HG02840 (cell line): ENCODE measurements at regions not wholly inside any gene's neighbourhood (a gene's known extent, or its start where the extent isn't known, plus 50 kb on each side); places are given as distances from the start of the nearest gene placed in this dataset.
"Not testable (repeated sequence)": the region's sequence is repeated elsewhere in the genome, so short reads cannot be mapped to it uniquely, and the experiment has no call there.

Experiments used
- ATAC-seq: cut with Tn5 transposase; IDR thresholded peaks from one replicate; pipeline ENCODE4 v1.9.1; 2021; ENCODE audit warnings: mild to moderate bottlenecking, moderate library complexity, moderate number of reproducible peaks; ENCODE audit not compliant: unreplicated experiment, low FRiP score

- ATAC-seq = no peak
Measured at GRCh38 chr2:176562359-176563078, 293.3 kb downstream of the MTX2 start.

DNA sequence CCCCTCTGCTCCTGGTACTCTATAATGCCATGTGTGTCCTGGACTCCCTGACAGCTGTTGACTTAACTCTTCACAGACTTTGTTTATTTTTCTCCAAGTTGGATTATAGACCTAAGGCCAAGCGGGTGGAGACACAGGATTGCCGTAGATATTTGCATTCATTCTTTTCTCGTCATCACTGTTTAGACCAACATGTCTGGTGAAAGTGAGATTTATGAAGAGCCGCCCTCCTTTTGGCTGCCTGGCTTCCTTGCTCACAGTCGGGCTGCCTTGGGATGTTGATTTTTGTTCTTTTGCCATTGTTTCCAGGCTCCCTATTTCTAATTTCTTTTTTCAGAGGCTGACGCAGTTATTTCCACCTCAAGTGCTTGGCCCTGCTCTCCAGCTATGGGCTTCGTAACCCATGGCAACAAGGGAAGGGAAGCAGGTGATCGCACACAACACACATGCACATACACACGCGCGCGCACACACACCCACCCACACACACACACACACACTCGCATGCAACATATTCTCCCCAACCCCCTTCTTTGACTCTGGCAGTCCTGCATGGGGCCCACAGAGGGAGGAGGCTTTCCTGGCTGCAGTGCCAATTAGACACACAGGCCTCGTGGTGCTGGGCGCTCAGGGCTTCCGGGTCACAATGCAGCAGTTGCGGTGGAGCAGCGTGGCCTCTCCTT is 296.5 kb downstream of the MTX2 start:
- ATAC-seq = no peak

DNA sequence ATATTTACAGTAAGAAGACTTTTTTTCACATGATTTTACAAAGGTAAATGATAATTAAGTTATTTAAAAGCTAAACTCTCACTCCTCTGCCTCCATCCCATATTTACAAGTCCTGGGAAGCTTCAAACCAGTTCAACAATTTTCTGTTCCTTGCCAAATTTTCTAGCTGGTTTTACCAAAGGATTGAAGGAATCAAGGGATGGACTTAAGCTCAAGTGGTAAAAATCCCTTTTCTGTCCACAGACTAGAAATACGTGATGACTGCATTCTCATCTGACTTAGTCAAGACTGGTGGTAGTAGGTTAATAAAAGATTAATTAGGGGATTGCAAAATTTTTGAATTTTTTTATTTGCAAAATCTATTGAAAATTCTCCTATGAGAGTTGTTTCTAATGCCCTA is 297.3 kb downstream of the MTX2 start:
- no peak for ATAC-seq

GRCh38 chr2:176566961-176567360 is 297.7 kb downstream of the MTX2 start:
- ATAC-seq = no peak

DNA sequence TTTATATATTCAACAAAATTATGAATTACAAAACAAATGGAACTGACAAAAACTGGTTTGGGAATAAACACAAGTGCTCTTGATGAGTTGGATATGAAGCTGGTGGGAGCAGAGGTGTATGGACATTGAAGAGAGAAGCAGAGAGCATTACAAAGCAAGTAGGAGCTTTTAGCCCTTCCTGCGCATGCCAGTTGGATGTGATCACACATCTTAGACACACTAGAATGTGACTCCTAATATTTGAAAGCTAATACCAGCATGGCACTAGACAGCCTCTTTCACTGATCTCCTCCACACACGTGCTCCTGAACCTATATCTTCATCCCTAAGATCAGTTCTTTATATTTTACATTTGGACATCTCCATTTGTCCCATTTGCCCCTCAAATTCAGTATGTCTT is 298.1 kb downstream of the MTX2 start:
- no peak for ATAC-seq

GRCh38 chr2:176569574-176569973 is 300.3 kb downstream of the MTX2 start:
- no peak for ATAC-seq

- no peak for ATAC-seq
Measured at GRCh38 chr2:176573612-176574483, 304.6 kb downstream of the MTX2 start.

- no peak for ATAC-seq
Measured at GRCh38 chr2:176574484-176575236, 305.4 kb downstream of the MTX2 start.

DNA sequence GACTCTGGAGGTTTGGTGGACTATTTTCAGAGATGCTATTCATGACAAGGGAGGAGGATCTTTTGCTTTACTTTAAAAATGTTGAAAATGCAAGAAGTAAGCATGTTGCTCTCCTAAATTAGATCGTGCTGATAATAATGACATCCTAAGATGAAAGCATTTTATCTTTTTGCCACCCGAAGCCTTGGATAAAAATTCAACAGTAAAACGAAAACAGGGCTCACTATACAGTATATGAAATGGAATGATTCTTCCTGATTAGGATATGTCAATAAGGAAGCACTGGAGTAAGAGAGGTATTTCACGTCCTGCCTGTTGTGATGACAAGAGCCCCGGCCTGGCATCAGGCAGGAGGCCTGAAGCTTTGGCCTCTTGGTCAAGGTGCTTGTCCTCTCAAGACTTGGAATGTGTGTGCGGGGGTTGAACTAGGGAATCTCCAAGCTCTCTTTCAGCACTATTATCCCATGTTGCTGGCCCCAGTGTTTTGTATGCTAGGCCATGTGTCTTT is 306.0 kb downstream of the MTX2 start:
- ATAC-seq = no peak

DNA sequence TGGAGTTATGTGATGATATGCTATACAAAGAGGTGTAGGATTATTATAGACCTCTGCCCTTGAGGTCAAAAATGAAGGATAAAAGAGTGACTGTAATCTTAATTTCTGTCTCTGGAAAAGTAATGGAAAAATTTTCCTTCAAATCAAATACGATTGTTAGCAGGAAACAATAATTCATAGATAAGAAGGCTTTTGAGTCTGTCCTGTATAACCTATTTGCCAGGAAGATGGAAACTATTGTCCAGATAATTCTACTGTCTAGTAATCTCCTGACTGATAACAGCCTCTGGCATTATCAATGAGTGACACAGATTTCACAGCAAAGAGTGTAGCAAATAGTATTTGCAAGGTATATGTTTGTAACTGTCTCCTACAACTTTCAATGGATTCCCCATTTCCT is 307.8 kb downstream of the MTX2 start:
- no peak for ATAC-seq

DNA sequence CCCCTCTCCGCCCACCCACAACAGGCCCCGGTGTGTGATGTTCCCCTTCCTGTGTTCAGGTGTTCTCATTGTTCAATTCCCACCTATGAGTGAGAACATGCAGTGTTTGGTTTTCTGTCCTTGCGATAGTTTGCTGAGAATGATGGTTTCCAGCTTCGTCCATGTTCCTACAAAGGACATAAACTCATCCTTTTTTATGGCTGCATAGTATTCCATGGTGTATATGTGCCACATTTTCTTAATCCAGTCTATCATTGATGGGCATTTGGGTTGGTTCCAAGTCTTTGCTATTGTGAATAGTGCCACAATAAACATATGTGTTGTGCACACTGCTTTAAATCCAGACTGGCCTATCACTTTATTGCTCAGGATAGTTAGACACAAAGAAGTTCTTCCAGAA is 309.1 kb downstream of the MTX2 start:
- not testable (repeated sequence) for ATAC-seq

DNA sequence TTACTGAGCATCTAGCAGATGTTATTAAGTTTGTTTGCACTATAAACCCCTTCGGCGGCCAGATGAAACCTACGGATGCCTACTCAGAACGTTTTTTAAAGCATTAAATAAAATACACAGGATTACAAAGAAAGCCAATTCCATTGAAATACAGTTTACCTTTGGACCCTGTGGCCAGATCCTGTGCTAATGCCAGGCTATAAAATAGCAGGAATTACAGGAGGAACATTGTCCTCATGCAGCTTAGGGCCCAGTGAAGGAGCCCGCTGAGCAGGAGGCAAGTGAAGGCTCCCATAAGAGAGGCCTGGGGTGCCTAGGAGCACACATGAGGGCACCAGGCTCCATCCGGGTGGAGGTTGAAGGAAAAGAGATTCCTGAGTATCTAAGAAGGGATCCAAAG is 310.4 kb downstream of the MTX2 start:
- no peak for ATAC-seq

DNA sequence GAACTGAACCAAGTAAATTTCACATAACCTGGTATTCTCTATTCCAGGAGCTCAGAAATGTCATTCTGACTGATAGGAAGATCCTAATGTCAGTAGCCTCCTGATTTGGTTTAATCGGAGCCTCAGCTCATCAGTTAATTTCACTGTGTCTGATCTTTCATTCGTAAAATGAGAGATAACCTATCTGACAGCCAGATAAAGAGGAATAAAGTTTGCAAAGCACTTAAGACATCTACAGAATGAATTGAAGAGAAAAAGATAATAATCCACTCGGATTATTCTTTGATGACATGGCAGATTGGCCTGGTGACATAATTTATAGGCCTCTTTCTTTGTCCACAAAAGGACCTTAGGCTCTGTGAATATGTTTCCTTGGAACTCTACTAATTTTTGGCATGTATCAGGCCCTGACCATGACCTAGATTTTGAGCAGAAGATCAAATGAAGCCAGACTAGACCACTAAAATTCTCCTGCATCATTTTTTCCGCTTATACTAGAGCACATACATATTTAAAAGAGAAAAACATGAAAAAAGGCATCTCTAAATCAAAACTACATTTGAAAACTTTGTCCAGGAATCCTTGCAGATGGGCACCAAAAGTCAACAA is 312.4 kb downstream of the MTX2 start:
- no peak for ATAC-seq

GRCh38 chr2:176582176-176582575 is 312.9 kb downstream of the MTX2 start:
- ATAC-seq = no peak

DNA sequence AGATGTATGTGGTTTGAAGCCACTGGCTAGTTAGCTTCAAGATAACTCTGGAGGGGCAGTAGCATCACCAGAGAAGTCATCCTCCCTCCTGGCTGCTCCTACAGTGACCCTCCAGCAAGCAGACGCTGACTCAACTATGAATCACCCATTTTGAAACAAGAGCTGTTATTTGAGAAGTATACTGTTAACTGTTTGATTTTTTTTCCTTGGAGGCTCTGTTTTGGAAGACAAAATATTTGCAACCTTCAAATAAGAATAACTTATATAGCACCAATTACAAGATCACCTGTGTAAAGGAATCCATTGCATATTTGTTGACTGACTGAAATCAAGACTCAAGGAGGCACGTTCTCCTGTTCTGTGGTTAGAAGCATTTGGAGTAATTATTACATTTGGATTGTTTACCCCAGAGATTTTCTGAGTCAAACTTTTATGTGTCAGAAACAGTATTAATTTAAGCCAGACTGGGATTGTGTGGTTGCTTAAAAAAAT is 313.8 kb downstream of the MTX2 start:
- ATAC-seq = no peak

- no peak for ATAC-seq
Measured at GRCh38 chr2:176583607-176584006, 314.4 kb downstream of the MTX2 start.

GRCh38 chr2:176584333-176584732 is 315.1 kb downstream of the MTX2 start:
- no peak for ATAC-seq

GRCh38 chr2:176585291-176585690 is 316.0 kb downstream of the MTX2 start:
- no peak for ATAC-seq

DNA sequence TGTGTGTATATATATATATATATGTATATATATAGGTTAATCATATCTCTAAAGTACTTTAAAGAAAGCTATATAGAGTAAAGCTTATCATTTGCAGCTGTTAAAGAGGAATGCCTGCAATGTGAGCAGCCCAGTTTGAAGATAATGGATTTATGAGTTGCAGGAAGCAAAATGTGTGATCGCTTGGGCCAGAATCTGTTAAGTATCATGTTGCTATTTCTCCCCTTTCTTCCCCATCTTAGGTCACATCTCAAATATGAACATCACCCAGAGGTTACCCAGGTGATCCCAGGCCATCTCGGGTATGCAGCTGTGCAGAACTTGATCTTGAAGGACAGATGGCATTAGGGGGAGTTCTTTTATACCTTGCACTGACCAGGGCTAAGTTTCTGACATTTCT is 316.5 kb downstream of the MTX2 start:
- ATAC-seq = no peak

DNA sequence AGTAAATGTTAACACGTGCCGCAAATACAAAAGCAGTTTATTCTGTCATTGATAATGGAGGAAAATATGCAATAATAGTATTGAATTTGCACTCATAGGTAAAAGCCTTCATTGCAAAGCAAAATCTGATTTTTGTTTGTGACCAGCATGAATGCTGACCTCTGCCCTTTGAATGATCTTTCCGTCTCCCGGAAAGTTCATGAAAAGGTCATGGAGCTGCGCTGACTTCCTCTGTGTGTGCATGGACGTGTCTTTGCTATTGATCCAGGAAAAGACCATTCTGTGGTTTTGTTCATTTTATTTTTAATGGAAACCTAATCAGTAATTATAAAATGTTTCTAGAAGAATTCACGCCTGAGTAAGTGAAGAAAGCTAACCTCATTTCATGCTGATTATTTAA is 320.0 kb downstream of the MTX2 start:
- no peak for ATAC-seq
